AG04450 (cell line): ENCODE measurements at regions not wholly inside any gene's neighbourhood (a gene's known extent, or its start where the extent isn't known, plus 50 kb on each side); places are given as distances from the start of the nearest gene placed in this dataset.

Source experiments
- CTCF ChIA-PET: fragments of 300-600, 350-600 bp; formaldehyde crosslinking; extraction: SDS; loops from one replicate; lab custom pipeline; 2022; ENCODE audit warnings: antibody characterized with exemption, inconsistent platforms; lab: Charles Lee
- POLR2A ChIA-PET: fragments of 350-600 bp; formaldehyde crosslinking; extraction: SDS; loops from one replicate; lab custom pipeline; 2021; ENCODE audit warnings: antibody characterized with exemption, inconsistent platforms; lab: Yijun Ruan, JAX
- DNase-seq: peaks from one replicate; pipeline ENCODE4 v3.0.0-alpha.2; 2011; ENCODE audit warnings: low read depth, low spot score
- H3K27ac ChIP-seq: one replicate; pipeline ENCODE4 v1.5.1; 2012; ENCODE audit warnings: low read depth, low read length, control low read depth
- H3K27me3 ChIP-seq: one replicate; pipeline ENCODE4 v1.6.0; 2012; ENCODE audit warnings: low read length; ENCODE audit not compliant: control insufficient read depth, insufficient read depth
- H3K4me3 ChIP-seq: 2 replicates; pipeline ENCODE4 v1.5.1; 2011; ENCODE audit warnings: mild to moderate bottlenecking, low read depth, low read length, control low read depth
- H3K9me3 ChIP-seq: 2 replicates; pipeline ENCODE4 v1.5.1; 2012; ENCODE audit warnings: low read length; ENCODE audit not compliant: control insufficient read depth, insufficient read depth
- CTCF ChIP-seq: IDR thresholded peaks from 2 replicates; pipeline ENCODE4 v1.5.1; 2011; ENCODE audit warnings: low read depth, low read length, control low read depth, inconsistent platforms

- no peak overlapping the region for H3K4me3 ChIP-seq
- H3K27me3 ChIP-seq: no peaks in the 10 kb centered on the region
- ChIA-PET POLR2A (no interaction called here), CTCF (no interaction called here)
- no peak for DNase-seq
- no peak for TF ChIP-seq CTCF
- H3K9me3 ChIP-seq: no peaks in the 10 kb centered on the region
- H3K27ac ChIP-seq: no peak overlapping the region
Measured at GRCh38 chr3:159364511-159364910, 562.7 kb downstream of the MFSD1 start.

DNA sequence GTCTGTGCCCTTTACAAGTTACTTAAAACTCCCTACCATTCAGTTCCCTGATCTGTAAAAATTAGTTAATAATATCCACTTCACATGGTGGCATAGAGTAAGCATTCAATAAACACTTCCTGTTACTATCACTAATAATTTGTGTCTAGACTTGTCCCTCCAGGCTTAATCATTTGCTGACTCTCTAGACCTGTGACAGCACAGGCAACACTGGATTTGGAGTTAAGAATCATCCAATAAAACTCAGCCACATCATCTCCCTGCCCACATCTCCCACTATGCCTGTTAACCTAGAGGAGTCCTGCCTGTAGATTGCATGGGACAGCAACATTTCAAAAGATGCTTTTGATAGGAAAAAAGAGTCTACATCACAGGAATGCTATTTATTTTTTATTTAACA, 564.6 kb downstream of the MFSD1 start:
- POLR2A ChIA-PET: no interaction called here
- CTCF ChIA-PET: no interaction called here
- H3K27ac ChIP-seq: no peak overlapping the region
- no peak for DNase-seq
- TF ChIP-seq CTCF: no peak
- H3K9me3 ChIP-seq: no peaks in the 10 kb centered on the region
- no peak overlapping the region for H3K4me3 ChIP-seq
- no peaks in the 10 kb centered on the region for H3K27me3 ChIP-seq

GRCh38 chr3:159371961-159372360, 570.1 kb downstream of the MFSD1 start:
- ChIA-PET POLR2A (no interaction called here), CTCF (no interaction called here)
- H3K9me3 ChIP-seq: no peaks in the 10 kb centered on the region
- no peaks in the 10 kb centered on the region for H3K27me3 ChIP-seq
- no peak overlapping the region for H3K4me3 ChIP-seq
- no peak overlapping the region for H3K27ac ChIP-seq
- DNase-seq: no peak
- no peak for TF ChIP-seq CTCF

DNA sequence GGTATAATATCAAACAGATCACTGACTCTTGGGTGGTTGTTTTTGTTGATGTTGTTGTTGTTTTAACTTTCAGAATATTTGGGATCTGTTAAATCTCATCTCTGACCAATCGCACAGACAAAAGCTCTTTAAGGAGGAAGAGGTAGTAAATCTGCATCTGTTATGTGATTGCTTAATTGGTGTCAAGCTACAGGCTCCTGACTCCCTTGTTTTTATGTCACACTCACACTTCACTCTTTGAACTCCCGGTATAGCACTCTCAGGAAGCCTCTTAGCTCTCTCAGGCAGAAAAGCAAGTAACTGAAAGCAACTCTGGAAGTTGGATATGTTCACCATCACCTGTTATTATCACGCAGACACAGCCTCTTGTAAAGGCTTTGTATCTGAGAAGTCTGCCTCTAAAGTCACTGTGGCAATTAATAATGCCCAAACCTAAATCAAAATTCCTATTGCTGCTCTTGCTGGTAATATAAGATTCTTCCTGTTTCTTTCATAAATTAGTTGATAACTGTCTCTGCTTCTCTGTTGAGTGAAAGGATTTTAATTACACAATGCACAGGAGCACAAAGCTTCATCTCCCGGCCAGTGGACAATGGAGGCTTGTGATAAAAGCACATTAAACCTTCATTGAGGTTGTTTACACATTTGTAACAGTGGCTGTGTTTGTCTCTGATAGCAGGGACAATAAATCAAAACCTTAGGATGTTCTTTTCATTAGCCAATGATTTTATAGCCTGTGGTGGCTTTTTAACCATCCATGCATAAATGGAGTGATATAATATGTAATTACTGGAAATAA, 576.7 kb downstream of the MFSD1 start:
- no peaks in the 10 kb centered on the region for H3K27me3 ChIP-seq
- no peak for TF ChIP-seq CTCF
- ChIA-PET POLR2A (no interaction called here), CTCF (no interaction called here)
- H3K4me3 ChIP-seq: no peak overlapping the region
- no peak for DNase-seq
- no peak overlapping the region for H3K27ac ChIP-seq
- no peaks in the 10 kb centered on the region for H3K9me3 ChIP-seq

DNA sequence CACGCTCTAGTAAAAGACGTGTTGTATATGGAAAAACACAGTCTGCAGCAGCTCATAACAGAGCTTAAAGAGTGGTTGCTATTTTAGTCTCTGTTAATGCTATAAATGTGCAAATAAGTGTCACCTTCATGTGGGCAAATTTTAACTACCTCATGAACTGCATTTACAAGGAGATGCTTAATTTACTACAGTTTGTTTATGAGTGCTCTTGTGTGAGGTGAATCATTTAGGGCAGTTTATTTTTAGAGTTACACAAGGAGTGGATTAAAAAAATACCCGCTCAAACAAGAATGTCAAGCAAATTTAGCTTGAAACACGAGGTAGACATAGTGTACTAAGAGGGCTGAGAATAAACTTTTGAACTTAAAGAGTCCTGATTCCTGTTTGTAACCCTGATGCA, 579.0 kb downstream of the MFSD1 start:
- no peak for TF ChIP-seq CTCF

More for the DNA sequence above, 579.0 kb downstream of the MFSD1 start:
- CTCF ChIA-PET: interaction anchor here (1.0 kb wide), 1 partner anchor 206 kb away, joined by 3 read pairs; no protein-coding TSS in a partner anchor
- H3K27ac ChIP-seq: no peak overlapping the region
- DNase-seq: no peak
- POLR2A ChIA-PET: no interaction called here
- no peak overlapping the region for H3K4me3 ChIP-seq
- no peaks in the 10 kb centered on the region for H3K9me3 ChIP-seq
- no peaks in the 10 kb centered on the region for H3K27me3 ChIP-seq
